ENCODE measurements at regions not wholly inside any gene's neighbourhood (a gene's known extent, or its start where the extent isn't known, plus 50 kb on each side); places are given as distances from the start of the nearest gene placed in this dataset.
A peak's percentile ranks its signal among the peaks of the same experiment; 100 is the strongest.

DNA sequence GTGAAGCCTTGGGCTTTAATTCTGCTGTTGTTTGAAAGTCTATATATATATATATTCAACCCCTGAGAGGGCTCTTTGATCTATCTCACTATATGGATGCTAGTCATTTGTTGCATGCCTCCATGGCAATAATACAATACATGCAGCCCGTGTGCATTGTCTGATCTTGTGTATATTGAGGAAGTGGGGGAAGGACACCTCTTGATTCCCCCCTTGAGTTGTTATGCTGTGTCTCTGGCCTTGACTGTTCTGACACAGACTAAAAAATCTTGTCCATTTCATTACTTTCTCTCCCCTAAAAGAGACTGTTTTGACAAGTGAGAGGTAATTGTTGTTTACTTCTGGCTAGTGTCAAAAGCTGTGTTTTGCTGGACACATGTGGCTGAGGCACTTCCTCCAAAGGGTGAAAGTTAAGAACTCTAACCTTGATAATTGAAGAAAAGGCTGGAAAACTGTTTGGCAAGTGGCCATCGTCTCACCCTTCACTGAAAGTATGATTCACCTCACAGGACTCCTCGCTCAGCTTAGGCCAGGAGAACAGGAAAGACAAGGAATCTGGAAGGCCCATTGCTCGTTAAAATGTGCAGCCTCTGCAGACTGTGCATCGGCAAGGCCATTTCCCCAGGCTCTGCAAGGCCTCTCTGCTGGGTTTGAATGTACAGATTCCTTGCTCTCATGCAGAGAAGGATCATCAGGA is 304.0 kb downstream of the PRELID2 start:
- Histone ChIP-seq H2BK5ac (ENCODE audit: low read depth, low read length, poor library complexity, severe bottlenecking) (peak overlapping the region; percentile 56), H2BK15ac (ENCODE audit: low read depth, low read length) (peak overlapping the region; percentile 75; the same call in 1 of the 3 replicates), H4K8ac (ENCODE audit: low read depth in 2 of 2, low read length in 2 of 2) (peak overlapping the region in 1 of 2 experiments; percentile 24; a peak in 1 of 4 replicates), H3K9me3 (ENCODE audit: control insufficient read depth, insufficient read depth, low read length) (no peaks in the 10 kb centered on the region), H3K18ac (ENCODE audit: low read depth, low read length) (peak overlapping the region; percentile 10; the same call in 1 of the 2 replicates), H4K5ac (ENCODE audit: low read depth, low read length) (peak overlapping the region; percentile 1; the same call in 1 of the 2 replicates), H3K4me1 (ENCODE audit: control insufficient read depth, insufficient read depth, low read length) (peaks cover 6% of the 10 kb centered on the region; the same call in 1 of the 2 replicates), H3K27ac (ENCODE audit: insufficient read depth, low read length) (no peak overlapping the region), H2BK120ac (ENCODE audit: low read depth, low read length) (peak overlapping the region; percentile 73), H3K9me1 (ENCODE audit: insufficient read depth, low read length) (no peaks in the 10 kb centered on the region), H3K56ac (ENCODE audit: extremely low read depth, insufficient read depth, low read length) (no peak overlapping the region), H3K4me3 (ENCODE audit: insufficient read depth, low read depth, low read length) (no peak overlapping the region), H2BK20ac (ENCODE audit: low read depth, low read length) (peak overlapping the region; percentile 74), H2AK9ac (replicated peaks; ENCODE audit: low read depth, low read length, poor library complexity) (no peak overlapping the region), H4K91ac (ENCODE audit: insufficient read depth, low read depth, low read length) (no peak overlapping the region), H2AK5ac (ENCODE audit: low read depth, low read length) (peak overlapping the region; percentile 73; the same call in 1 of the 2 replicates), H3K36me3 (ENCODE audit: control insufficient read depth, insufficient read depth, low read length) (no peaks in the 10 kb centered on the region), H3K23ac (ENCODE audit: low read depth, low read length) (0 out of 2 replicates have a peak overlapping the region, but pooled peaks have one; percentile 13), H2AFZ (replicated peaks; ENCODE audit: low read length, poor library complexity) (peak overlapping the region; percentile 10), H3K27me3 (ENCODE audit: control insufficient read depth, insufficient read depth, low read length) (no peaks in the 10 kb centered on the region), H3K14ac (replicated peaks; ENCODE audit: low read depth, low read length) (peak overlapping the region; percentile 53; the same call in 1 of the 2 replicates), H3K4me2 (ENCODE audit: low read depth, low read length) (no peak overlapping the region), H3K4ac (ENCODE audit: low read depth, low read length) (peak overlapping the region; percentile 74; the same call in 1 of the 2 replicates), H4K20me1 (ENCODE audit: insufficient read depth, low read length) (no peaks in the 10 kb centered on the region), H3K79me1 (ENCODE audit: low read depth in 1 of 2, low read length in 2 of 2) (no peaks in the 10 kb centered on the region), H3K9ac (ENCODE audit: low read depth, low read length) (no peak overlapping the region)
- CTCF ChIA-PET = no interaction called here
- POLR2A ChIA-PET (ENCODE audit: unreplicated experiment) = no interaction called here
- ATAC-seq (ENCODE audit: low read depth) = peak; percentile 93
- in situ Hi-C loops (cut with MboI; ENCODE audit: low sequenced_read_pairs) (no loop called here), dilution Hi-C loops (cut with HindIII; ENCODE audit: low sequenced_read_pairs, unreplicated experiment) (no loop called here), intact Hi-C loops (cut with micrococcal nuclease) (no loop called here)
- BruUV-seq (replicated peaks) = no TSS peak
- no CpG with 5 or more reads among the region's 5 CpGs for WGBS, 2 experiments (ENCODE audit: extremely low coverage in 2 of 2, insufficient read length in 1 of 2)
- TF ChIP-seq RFX5 (IDR thresholded peaks at IDR 0.05; ENCODE audit: low read depth, low read length) (no peak), BHLHE40 (IDR thresholded peaks at IDR 0.05; ENCODE audit: low read depth, low read length) (peak; percentile 24; the same call in 1 of the 2 replicates)
- peak; percentile 83 for DNase-seq

Measured in IMR-90 (cell line).